H1 (cell line): ENCODE measurements at regions not wholly inside any gene's neighbourhood (a gene's known extent, or its start where the extent isn't known, plus 50 kb on each side); places are given as distances from the start of the nearest gene placed in this dataset.
"Not testable (repeated sequence)": the region's sequence is repeated elsewhere in the genome, so short reads cannot be mapped to it uniquely, and the experiment has no call there.

Experiments
- CEBPB ChIP-seq: IDR thresholded peaks from 2 replicates; pipeline ENCODE4 v1.6.1; 2012; ENCODE audit warnings: low read depth, low read length
- EZH2 ChIP-seq: fragments of 200-600 bp; sonication (generic); IDR thresholded peaks from 2 replicates; pipeline ENCODE4 v1.7.1; 2012; ENCODE audit warnings: low read depth, mild to moderate bottlenecking, moderate library complexity, low read length, inconsistent platforms; ENCODE audit not compliant: severe bottlenecking
- NRF1 ChIP-seq: IDR thresholded peaks from 2 replicates; pipeline ENCODE4 v1.6.1; 2011; ENCODE audit warnings: mild to moderate bottlenecking, low read depth, low read length, improper control_type of control experiment
- POLR2A ChIP-seq, 2 experiments: IDR thresholded peaks; 1 replicate in 1 of 2; 2 replicates in 1 of 2; pipeline ENCODE4 v1.6.1; 2011; ENCODE audit warnings: low read depth in 2 of 2, low read length in 2 of 2, mild to moderate bottlenecking in 2 of 2; ENCODE audit errors: control extremely low read depth in 1 of 2
- TF ChIP-seq, protein P1 (sequence below): IDR thresholded peaks from 2 replicates; pipeline ENCODE4 v1.6.1; 2012; ENCODE audit warnings: inconsistent platforms
- TF ChIP-seq, protein P2 (sequence below), 3 experiments: IDR thresholded peaks; 1 replicate in 2 of 3; 2 replicates in 1 of 3; pipeline versions ENCODE4 v1.5.1 to v1.6.1; 2011; ENCODE audit warnings: low read length in 3 of 3, mild to moderate bottlenecking in 3 of 3, inconsistent platforms in 2 of 3, low read depth in 1 of 3, moderate library complexity in 1 of 3; ENCODE audit not compliant: insufficient read depth in 1 of 3; ENCODE audit errors: control extremely low read depth in 1 of 3

DNA sequence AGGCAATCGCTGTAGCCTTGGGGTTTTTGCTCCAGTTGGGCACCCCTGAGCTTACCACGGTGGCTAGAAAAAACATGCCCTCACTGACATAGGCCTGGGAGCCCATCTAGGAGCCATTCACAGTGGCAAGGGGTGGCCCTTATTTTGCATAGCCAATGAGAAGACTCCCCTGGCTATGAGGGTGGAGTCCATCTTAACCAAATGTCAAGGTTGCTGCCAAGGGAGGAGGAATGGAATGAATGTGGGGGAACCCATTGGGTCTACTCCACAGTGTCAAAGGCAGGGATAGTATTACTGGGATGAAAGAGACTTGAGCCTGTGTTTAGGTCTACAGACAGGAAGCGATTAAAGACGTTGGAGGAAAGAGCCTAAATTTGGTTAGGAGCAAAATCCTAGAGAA lies 295.7 kb upstream of the PLGLB2 start:
- TF ChIP-seq, protein P1, sequence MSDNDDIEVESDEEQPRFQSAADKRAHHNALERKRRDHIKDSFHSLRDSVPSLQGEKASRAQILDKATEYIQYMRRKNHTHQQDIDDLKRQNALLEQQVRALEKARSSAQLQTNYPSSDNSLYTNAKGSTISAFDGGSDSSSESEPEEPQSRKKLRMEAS, result not testable (repeated sequence)
- TF ChIP-seq, protein P2, sequence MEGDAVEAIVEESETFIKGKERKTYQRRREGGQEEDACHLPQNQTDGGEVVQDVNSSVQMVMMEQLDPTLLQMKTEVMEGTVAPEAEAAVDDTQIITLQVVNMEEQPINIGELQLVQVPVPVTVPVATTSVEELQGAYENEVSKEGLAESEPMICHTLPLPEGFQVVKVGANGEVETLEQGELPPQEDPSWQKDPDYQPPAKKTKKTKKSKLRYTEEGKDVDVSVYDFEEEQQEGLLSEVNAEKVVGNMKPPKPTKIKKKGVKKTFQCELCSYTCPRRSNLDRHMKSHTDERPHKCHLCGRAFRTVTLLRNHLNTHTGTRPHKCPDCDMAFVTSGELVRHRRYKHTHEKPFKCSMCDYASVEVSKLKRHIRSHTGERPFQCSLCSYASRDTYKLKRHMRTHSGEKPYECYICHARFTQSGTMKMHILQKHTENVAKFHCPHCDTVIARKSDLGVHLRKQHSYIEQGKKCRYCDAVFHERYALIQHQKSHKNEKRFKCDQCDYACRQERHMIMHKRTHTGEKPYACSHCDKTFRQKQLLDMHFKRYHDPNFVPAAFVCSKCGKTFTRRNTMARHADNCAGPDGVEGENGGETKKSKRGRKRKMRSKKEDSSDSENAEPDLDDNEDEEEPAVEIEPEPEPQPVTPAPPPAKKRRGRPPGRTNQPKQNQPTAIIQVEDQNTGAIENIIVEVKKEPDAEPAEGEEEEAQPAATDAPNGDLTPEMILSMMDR (IDR thresholded peaks at IDR 0.05; ENCODE audit: control extremely low read depth in 1 of 3, insufficient read depth in 1 of 3, low read depth in 1 of 3, low read length in 3 of 3), result not testable (repeated sequence)
- not testable (repeated sequence) for TF ChIP-seq POLR2A (IDR thresholded peaks at IDR 0.05; ENCODE audit: control extremely low read depth in 1 of 2, low read depth in 2 of 2, low read length in 2 of 2); NRF1; CEBPB; EZH2
